ACHN (cell line): ENCODE measurements at regions not wholly inside any gene's neighbourhood (a gene's known extent, or its start where the extent isn't known, plus 50 kb on each side); places are given as distances from the start of the nearest gene placed in this dataset.
"Not testable (repeated sequence)": the region's sequence is repeated elsewhere in the genome, so short reads cannot be mapped to it uniquely, and the experiment has no call there.

Experiments
- DNase-seq: peaks from one replicate; pipeline ENCODE4 v3.0.0-alpha.2; 2015
- in situ Hi-C: cut with HindIII; loops from 2 replicates; pipeline ENCODE4 v1.10.0; 2017; ENCODE audit warnings: low sequenced_read_pairs, low pct_ligation_motif_present, low pct_unique_long_range_greater_than_20kb

DNA sequence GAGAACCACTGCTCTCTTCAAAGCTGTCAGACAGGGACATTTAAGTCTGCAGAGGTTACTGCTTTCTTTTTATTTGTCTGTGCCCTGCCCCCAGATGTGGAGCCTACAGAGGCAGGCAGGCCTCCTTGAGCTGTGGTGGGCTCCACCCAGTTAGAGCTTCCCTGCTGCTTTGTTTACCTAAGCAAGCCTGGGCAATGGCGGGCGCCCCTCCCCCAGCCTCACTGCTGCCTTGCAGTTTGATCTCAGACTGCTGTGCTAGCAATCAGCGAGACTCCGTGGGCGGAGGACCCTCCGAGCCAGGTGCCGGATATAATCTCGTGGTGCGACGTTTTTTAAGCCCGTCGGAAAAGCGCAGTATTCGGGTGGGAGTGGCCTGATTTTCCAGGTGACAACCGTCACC, 150.8 kb downstream of the FAM170A start:
- in situ Hi-C loops, DNase-seq: not testable (repeated sequence)

DNA sequence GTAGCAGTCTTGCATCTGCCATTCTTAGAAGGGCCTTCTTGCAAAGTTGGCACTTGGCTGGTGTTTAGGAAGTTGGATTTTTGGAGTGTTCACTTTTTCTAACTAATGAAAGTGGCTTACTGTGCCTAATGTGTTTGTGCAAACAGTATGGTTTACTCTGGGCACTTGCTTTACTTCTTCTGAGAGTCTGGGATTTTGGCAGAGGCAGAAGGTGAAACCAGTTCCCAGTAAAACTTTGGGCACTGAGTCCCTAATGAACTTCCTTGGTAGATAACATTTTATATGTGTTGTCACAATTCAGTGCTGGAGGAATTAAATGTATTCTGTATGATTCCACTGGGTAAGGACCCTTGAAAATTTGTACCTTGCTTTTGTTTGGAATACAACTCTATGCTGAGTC, 155.7 kb downstream of the FAM170A start:
- in situ Hi-C loops: no loop called here
- no peak for DNase-seq

DNA sequence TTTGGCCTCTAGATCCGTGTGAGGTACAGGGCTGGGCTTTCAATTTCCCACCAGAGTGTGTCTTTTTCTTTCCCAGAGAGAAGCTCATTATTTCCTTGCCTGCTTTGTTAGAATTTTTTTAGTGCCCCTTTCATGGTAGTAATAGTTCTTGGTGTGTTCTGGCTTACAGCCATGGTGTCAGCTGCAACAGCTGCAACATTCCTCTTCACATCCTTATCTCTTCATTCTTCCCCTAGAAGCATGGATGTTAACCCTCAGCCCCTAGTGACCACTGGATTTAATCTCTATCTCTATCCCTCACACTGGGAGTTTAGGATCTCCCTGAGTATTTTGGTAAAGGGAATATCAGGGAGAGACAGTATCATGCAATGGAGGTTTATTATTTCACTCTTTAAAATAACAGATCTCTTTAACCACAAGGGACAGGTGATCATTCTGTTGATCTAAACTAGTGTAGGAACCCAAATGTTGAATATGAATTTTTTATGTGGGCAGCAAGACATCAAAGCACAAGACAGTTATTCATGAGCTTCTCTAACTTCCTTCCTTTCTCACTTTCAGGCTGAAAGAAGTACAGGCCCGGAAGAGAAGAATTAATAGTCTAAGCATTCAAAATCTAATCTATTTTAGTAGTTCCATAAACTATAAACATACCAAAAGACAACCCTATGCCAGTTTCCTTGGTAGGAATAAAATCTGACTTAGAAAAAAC, 160.2 kb downstream of the FAM170A start:
- in situ Hi-C loops: no loop called here
- no peak for DNase-seq

DNA sequence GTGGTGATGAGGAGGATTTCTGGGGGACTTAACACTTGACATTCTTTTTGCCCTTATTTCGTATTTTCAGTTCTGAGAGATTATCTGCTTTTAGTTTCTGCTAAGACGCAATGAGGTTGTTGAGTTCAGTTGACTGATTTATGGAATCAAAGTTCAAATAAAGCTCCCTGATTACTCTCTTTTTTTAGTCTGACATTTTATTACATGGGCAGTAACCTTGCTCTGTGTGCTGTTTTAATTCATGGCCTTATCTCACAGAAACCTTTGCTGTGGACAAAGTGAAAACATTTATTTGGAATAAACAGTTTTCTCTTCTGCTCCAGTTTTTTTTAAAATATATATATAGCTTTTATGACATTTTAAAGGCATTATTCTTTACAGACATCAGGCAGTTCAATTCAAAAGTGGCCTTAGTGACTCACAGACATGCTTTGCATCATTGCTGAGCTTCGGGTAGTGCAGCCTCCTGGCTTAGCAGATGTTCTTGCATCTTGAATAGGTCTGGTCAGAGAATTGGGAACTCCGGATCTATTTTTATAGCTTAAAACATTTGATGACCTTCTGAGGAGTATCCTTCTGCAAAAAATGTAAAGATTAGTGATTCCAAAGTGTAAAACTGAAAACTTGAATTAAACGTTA, 162.9 kb downstream of the FAM170A start:
- in situ Hi-C loops: no loop called here

DNA sequence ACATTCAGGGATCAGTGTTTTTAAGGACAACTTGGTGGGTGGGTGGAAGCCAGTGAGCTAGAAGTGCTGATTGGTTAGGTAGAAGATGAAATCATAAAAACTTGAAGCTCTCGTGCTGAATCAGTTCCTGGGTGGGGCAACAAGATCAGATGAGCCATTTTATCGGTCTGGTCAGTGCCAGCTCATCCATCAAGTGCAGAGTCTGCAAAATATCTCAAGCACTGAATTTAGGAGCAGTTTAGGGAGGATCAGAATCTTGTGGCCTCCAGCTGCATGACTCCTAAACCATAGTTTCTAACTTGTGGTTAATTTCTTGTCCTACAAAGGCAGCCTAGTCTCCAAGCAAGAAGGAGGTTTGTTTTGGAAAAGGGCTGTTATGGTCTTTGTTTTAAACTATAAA, 166.4 kb downstream of the FAM170A start:
- in situ Hi-C loops: no loop called here
- DNase-seq: no peak

More for the DNA sequence above, 162.9 kb downstream of the FAM170A start:
- DNase-seq: no peak

DNA sequence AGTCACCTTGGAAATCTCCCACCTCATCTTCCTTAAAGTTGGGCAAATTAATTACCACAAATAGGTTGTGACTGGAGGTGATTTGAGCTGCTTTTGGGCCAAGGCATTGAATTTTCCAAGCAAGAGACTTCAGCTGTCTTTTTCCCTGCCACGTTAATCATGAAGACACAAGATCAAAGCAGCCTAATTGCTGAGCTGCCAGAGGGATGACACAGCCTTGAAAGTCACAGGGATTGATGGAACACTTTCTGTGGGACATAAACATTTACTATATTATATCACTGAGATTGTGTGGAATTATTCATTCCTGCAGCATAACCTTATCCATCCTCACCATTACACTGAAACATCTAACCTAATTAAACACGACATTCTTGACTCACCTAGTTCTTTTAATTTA, 172.2 kb downstream of the FAM170A start:
- in situ Hi-C loops: no loop called here
- no peak for DNase-seq

DNA sequence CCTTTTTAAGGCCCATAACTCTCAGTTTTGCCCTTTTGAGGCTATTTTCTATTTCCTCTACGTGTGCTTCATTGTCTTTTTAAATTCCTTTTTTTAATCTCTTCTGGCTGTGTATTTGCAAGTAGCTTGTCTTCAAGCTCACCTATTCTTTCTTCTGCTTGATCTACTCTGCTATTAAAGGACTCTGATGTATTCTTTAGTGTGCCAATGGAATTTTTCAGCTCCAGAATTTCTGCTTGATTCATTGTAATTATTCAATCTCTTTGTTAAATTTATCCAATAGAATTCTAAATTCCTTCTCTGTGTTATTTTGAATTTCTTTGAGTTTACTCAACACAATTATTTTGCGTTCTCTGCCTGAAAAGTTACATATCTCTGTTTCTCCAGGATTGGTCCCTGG, 178.7 kb downstream of the FAM170A start:
- DNase-seq: no peak
- in situ Hi-C loops: no loop called here

DNA sequence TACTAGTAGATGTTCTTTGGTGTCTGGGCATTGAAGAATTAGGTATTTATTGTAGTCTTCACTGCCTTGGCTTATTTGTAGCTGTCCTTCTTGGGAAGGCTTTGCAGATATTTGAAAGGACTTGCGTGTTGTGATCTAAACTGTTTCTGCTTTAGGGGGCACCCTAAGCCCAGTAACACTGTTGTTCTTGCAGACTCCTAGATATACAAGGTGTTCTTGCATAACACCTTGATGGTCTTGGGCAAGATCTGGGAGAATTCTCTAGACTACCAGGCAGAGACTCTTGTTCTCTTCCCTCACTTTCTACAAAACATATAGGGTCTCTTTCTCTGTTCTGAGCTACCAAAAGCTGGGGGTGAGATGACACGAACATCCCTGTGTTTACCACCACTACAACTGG, 179.1 kb downstream of the FAM170A start:
- DNase-seq: no peak
- in situ Hi-C loops: no loop called here

DNA sequence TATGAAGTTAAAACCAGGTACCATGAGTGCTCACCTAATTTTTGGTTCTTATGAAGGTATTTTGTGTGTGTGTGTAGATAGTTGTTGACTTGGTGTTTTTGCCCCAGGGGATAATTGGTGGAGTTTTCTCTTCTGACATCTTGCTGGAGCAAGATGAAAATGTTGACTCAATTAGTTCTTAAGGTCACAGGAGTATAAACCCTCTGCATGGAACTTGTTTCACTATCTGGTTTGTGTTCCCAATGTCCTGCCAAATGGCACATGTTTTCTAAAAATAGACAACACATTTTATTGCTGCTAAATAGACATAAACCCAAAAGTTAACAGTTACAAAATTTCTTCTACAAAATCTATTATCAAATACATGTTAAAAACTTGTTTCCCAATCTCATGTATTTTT, 180.9 kb downstream of the FAM170A start:
- DNase-seq: no peak
- in situ Hi-C loops: no loop called here

DNA sequence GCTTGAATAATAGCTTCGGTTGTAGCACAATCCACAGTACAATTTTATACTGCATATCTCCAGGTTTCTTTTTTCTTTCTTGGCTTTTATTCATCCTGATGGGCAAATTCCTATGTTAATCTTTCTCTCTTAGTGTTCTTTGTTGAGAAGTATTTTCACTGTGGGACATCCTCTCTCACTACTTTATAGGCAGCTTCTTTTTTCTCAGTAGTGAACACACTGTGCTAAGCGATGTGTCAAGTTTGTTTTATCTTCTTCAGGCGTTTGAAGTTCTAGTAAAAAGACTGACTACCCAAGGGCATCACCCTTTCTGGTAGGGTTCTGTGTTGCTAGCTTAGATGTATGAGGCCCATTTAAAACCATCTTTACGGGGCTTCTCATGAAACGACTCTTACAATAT, 182.1 kb downstream of the FAM170A start:
- DNase-seq: no peak
- in situ Hi-C loops: no loop called here

DNA sequence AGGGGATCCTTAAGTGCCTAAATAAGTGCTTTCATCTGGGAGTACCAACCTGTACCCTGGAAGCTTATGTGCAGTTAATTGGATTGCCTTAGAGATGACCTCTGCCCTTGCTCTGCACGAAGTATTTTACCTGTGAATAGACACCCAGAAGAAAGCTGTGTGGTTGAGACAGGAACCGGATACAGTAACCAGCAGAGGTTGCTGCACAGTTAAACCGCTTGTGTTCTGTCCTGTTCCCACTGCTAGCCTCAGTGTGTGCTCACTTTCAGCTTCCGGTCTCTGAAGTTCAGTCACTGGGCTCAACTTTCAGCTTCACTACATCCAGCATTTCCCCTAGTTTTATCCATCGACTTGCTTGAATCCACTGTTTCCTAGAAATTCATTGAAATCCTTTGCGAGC, 185.3 kb downstream of the FAM170A start:
- no peak for DNase-seq
- in situ Hi-C loops: no loop called here

DNA sequence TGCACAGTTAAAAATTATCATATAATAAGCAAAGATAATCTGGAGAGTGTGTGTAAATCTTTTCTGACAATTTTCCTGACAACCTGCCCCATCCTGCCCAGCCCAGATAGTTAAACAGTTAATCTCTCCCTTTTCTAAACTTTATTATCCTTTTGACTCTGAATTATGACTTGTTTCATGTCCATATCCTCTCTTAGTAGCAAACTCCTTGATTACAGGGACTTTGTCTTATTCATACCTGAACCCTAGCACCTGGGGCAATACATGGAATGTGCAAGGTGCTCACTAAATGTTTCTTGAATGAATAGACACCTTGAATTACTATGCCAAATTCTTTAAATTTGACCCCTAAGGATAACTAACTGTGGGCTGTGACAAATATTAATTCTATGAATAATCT, 186.7 kb downstream of the FAM170A start:
- in situ Hi-C loops: no loop called here
- DNase-seq: no peak

DNA sequence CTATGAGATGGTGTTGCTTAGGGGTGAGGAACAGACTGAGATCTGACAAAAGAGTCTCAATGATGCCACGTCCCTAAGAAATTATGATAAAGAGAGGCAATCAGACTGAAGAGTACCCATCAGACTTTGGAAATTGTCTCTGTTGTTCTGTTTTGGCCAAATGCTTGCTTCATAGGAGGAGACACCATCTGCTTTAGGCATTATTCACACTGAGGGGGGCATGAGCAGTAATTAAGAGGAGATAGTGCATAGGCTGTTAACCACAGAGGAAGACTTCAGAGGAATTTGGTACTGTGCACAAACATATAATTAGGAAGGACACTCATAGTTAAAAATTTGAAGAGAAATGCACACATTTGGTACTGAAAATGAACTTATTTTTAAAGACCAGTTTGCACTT, 190.7 kb downstream of the FAM170A start:
- in situ Hi-C loops: no loop called here
- no peak for DNase-seq

DNA sequence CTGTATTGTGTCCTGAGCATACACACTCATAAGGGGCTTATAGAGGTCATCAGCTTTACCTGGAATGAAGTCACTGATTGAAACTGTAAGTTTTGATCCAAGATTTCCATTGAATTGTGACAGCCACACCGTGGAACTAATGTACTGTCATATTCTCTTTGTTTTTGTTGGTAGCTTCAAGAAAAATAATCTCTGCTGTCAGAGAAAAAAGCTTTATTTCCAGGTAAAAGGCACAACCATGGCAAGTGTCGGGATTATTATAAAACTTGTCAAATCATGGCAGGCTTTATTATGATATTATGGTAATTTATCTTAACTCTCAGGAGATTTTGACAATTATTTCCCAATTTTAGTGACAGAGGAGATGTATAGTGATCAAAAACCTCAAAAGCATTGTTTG, 191.2 kb downstream of the FAM170A start:
- DNase-seq: no peak
- in situ Hi-C loops: no loop called here

DNA sequence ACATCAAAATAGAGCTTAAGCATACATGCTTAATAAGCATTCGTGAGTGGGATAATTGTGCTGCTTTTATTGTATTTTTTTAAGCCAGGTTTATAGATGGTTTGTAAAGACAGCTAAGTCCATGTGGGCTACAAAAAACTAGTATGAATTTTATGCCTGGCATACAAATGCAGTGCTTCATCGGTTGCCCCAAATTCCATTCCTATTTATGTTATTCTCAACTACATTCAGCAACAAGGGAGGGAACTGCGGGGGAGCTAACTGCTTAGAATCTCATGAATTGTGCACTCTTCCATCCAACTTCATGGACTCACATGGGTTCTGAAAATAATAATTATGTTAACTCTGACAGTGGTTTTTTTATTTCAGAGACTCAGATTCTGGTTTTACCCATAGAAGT, 199.2 kb downstream of the FAM170A start:
- no peak for DNase-seq
- in situ Hi-C loops: no loop called here

DNA sequence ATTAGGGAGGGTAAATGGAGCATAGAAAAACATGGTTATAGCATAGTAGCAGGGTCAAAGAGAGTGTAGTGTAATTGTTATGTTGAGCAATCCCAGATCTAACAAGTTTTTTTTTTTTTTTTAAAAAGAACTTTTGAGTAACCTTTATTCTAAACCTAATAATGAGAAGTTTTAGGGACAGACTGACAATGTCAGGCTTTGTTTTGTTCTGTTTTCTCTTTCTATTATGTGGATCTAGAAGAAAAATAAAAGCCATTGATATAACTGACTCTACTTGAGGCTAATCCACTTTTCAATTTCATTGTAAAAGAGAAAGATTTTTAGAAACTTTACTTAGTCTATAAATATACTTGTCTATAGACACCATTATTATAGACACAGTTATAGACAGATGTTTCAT, 200.0 kb downstream of the FAM170A start:
- DNase-seq: no peak
- in situ Hi-C loops: no loop called here

DNA sequence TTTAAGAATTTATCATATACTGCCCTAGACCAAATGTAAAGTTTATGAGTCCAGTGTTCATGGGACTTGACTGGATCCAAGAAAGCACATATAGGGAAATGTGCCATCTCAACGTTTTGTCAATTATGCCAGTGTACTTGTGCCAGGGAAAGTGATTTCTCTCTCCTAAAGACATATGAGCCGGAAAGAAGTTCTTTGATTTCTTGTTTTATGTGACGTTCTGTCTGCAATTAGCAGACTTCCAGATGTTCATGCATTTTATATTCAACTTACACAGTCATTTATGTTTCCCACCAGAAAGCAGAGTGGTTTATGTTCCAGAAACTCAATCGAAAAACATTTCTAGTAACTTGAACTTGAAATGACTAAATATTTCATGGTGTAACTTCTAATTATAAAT, 203.8 kb downstream of the FAM170A start:
- in situ Hi-C loops: no loop called here
- DNase-seq: no peak

DNA sequence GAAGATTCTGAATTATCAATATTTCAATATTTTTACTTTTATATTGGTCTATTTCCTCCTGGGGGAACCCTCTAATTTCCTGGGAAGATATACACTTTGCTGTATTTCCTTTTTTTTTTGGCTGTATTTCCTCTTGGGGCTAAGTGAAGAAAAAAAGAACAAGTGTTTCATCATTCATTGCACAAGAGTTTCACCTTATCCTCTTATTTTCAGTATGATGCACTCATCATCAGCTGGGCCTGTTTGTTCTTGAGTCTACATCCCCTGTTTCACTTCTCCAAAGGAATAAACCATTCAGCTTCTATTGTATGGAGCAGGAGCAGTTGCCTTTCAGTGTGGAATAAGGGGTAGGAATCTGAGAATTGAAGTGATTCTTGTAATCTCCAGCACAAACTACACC, 210.8 kb downstream of the FAM170A start:
- in situ Hi-C loops: no loop called here
- DNase-seq: no peak

DNA sequence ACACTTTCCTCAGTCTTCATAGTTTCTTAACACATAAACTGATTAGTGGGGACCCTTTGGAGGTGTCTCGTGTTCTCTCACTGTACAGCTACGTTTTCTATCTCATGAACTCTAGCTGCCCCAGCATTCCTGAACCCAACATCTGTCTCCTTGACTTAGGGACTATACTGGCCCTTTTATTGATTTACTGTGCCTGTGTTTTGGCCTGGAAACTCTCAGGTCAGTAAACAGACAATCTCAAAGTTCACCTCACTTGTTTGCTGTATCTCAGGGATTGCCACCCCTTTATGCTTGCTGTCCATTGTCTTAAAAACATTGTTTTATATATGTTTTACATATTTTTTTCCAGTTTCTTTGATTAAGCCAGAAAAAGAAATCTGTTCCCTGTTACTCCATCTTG, 222.8 kb downstream of the FAM170A start:
- DNase-seq: no peak
- in situ Hi-C loops: no loop called here

DNA sequence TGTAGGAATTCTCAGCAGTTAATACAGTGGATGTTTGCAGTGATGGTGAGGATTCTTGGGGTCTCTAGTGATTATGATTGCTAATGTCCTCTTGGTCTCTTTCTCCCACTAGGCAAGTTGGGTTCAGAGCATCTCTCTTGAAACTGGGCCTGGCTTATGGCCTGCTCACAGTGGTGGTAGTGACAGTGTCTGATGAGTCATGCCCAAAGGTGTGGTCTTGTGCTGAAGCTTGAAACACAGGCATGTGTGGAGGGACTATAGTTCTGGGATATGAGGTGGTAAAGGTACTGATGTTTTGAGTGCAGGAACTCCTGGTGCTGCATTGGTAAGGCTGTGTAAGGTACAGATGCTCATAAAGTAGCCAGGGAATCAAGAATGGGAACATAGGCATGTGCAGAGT, 231.1 kb downstream of the FAM170A start:
- in situ Hi-C loops: no loop called here
- no peak for DNase-seq
